ENCODE measurements at regions not wholly inside any gene's neighbourhood (a gene's known extent, or its start where the extent isn't known, plus 50 kb on each side); places are given as distances from the start of the nearest gene placed in this dataset.
"Not testable (repeated sequence)": the region's sequence is repeated elsewhere in the genome, so short reads cannot be mapped to it uniquely, and the experiment has no call there.

DNA sequence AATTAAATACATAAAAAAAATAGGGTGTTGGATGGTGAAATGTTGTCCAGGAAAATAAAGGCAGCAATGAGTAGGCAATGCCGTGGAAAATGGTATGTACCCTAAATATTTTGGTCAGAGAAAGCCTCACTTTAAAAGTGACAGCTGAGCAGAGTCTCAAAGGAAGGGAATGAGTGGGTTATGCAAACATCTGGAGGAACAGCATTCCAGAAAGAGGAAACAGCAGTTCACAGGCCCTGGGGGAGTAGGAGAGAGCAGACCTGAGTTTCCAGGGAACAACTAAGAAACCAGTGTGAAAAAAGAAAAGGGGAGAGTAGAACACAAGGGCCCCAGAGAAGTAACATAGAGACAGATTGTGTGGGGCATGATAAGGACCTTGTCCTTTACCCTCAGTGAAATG is 230.0 kb upstream of the CNTN3 start:
- Histone ChIP-seq H3K4me1 (no peaks in the 10 kb centered on the region), H3K9me3 (no peaks in the 10 kb centered on the region), H3K27me3 (no peaks in the 10 kb centered on the region), H3K36me3 (no peaks in the 10 kb centered on the region), H3K4me3 (ENCODE audit: low read depth, low read length) (no peak overlapping the region)
- no peak for TF ChIP-seq CTCF (IDR thresholded peaks at IDR 0.05; ENCODE audit: low read depth, low read length)
- DNase-seq: no peak

DNA sequence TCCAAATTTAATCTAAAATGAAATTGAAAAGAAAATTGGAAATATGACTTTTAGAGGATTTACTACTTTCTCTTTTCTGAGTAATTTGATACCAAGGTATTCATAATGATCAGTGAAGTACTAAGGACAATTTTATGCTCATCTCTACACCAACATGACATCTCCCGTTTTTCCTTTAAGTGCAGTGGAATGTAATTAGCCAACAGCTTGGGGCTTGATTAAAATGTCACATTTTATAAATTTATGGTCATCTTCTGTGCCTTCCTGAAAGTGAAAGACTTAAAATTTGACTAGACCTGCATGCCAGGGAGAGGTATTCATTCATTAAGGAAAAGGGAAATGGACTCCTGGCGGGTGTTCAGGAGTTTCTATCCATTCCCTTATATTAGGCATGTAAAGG is 228.2 kb upstream of the CNTN3 start:
- DNase-seq: no peak

GRCh38 chr3:74842141-74842540 is 227.7 kb upstream of the CNTN3 start:
- Histone ChIP-seq H3K9me3 (no peaks in the 10 kb centered on the region), H3K4me1 (no peaks in the 10 kb centered on the region), H3K27me3 (no peaks in the 10 kb centered on the region), H3K36me3 (no peaks in the 10 kb centered on the region), H3K4me3 (ENCODE audit: low read depth, low read length) (no peak overlapping the region)
- DNase-seq: no peak
- no peak for TF ChIP-seq CTCF (IDR thresholded peaks at IDR 0.05; ENCODE audit: low read depth, low read length)

More for the DNA sequence above, 228.2 kb upstream of the CNTN3 start:
- no peak for TF ChIP-seq CTCF (IDR thresholded peaks at IDR 0.05; ENCODE audit: low read depth, low read length)
- H3K4me3 ChIP-seq (ENCODE audit: low read depth, low read length): no peak overlapping the region
- no peaks in the 10 kb centered on the region for H3K4me1 ChIP-seq
- no peaks in the 10 kb centered on the region for H3K27me3 ChIP-seq
- no peaks in the 10 kb centered on the region for H3K36me3 ChIP-seq
- no peaks in the 10 kb centered on the region for H3K9me3 ChIP-seq

DNA sequence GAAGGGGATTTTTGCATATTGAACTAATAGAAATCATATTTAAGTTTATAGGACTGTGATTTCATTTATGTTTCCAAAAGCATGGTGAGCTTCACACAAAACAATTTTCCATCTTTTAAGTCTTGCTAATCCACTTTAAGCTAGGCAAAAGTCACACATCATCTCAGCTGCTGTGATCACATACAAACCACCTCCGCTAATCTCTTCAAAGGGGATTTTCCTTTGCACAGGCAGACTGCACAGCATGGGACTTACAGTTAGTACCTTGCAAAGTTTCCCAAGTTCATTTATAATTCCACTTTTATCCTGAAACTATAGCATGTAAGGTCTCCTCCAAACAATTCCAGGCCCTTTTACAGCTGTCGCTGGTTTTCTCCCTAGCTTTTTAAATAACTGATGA is 225.1 kb upstream of the CNTN3 start:
- Histone ChIP-seq H3K4me1 (no peaks in the 10 kb centered on the region), H3K36me3 (no peaks in the 10 kb centered on the region), H3K27me3 (no peaks in the 10 kb centered on the region), H3K4me3 (ENCODE audit: low read depth, low read length) (no peak overlapping the region), H3K9me3 (no peaks in the 10 kb centered on the region)
- DNase-seq: no peak
- no peak for TF ChIP-seq CTCF (IDR thresholded peaks at IDR 0.05; ENCODE audit: low read depth, low read length)

DNA sequence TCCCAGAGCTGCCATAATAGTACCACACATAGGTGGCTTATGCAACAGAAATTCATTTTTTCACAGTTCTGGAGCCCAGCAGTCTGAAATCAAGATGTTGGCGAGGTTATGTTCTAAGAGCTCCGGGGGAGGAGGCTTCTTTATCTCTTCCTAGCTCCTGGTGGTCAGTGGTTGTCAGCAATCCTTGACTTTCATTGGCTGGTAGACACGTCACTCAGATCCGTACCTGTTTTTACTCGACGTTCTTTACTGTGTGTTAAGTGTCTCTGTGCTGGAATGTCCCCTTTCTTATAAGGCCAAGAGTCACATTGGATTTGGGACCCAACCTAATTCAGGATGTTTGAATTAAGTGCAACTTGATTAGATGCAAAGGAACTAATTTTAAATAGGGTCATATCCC is 218.5 kb upstream of the CNTN3 start:
- Histone ChIP-seq H3K9me3 (no peaks in the 10 kb centered on the region), H3K27me3 (no peaks in the 10 kb centered on the region), H3K4me3 (ENCODE audit: low read depth, low read length) (no peak overlapping the region), H3K36me3 (no peaks in the 10 kb centered on the region), H3K4me1 (no peaks in the 10 kb centered on the region)
- DNase-seq: no peak
- TF ChIP-seq CTCF (IDR thresholded peaks at IDR 0.05; ENCODE audit: low read depth, low read length): no peak

- not testable (repeated sequence) for DNase-seq; H3K4me1 ChIP-seq; H3K36me3 ChIP-seq; H3K4me3 ChIP-seq (ENCODE audit: low read depth, low read length); H3K27me3 ChIP-seq; H3K9me3 ChIP-seq
Measured at GRCh38 chr3:74830845-74831244, 216.4 kb upstream of the CNTN3 start.

DNA sequence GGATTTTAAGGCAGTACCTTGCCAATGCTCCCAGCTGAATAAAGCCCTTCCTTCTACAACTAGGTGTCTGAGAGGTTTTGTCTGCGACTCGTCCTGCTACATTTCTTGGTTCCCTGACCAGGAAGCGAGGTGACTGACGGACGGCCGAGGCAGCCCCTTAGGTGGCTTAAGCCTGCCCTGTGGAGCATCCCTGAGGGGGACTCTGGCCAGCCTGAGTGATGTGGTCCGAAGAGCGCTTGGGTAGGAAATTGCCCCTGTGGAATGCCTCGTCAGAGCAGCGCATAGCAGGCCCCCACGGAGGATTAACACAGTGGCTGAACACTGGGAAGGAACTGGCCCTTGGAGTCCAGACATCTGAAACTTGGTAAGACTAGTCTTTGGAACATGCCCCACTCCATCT is 210.9 kb upstream of the CNTN3 start:
- H3K27me3 ChIP-seq; DNase-seq; H3K36me3 ChIP-seq; H3K9me3 ChIP-seq; H3K4me3 ChIP-seq (ENCODE audit: low read depth, low read length); H3K4me1 ChIP-seq: not testable (repeated sequence)

Measured in BE2C (cell line).